Thymus (tissue), 11 donors: ENCODE measurements at regions not wholly inside any gene's neighbourhood (a gene's known extent, or its start where the extent isn't known, plus 50 kb on each side); places are given as distances from the start of the nearest gene placed in this dataset.

Source experiments
- DNase-seq, 9 donors: peaks; one replicate each; pipeline ENCODE4 v3.0.0-alpha.2; 2013; ENCODE audit warnings: low spot score in 9 of 9, low read depth in 6 of 9, missing footprints in 1 of 9
- H3K27ac ChIP-seq, 2 donors: one replicate each; pipeline ENCODE4 v1.5.1; 2013; ENCODE audit warnings: control low read depth in 1 of 2, low read depth in 1 of 2, low read length in 1 of 2, mild to moderate bottlenecking in 1 of 2, moderate library complexity in 1 of 2
- H3K27me3 ChIP-seq, 2 donors: one replicate each; pipeline ENCODE4 v1.5.1; 2013; ENCODE audit warnings: low read length in 1 of 2; ENCODE audit not compliant: control insufficient read depth in 2 of 2, insufficient read depth in 1 of 2
- H3K36me3 ChIP-seq, 2 donors: one replicate each; pipeline ENCODE4 v1.5.1; 2013; ENCODE audit warnings: low read length in 1 of 2, mild to moderate bottlenecking in 1 of 2, moderate library complexity in 1 of 2; ENCODE audit not compliant: control insufficient read depth in 2 of 2, insufficient read depth in 2 of 2
- H3K4me1 ChIP-seq, 2 donors: one replicate each; pipeline ENCODE4 v1.5.1; 2013; ENCODE audit warnings: low read length in 2 of 2; ENCODE audit not compliant: control insufficient read depth in 2 of 2, insufficient read depth in 2 of 2
- H3K4me3 ChIP-seq, 2 donors: one replicate each; pipeline ENCODE4 v1.5.1; 2013; ENCODE audit warnings: low read length in 2 of 2, control low read depth in 1 of 2, mild to moderate bottlenecking in 1 of 2
- H3K9me3 ChIP-seq, 2 donors: one replicate each; pipeline ENCODE4 v1.5.1; 2013; ENCODE audit warnings: low read length in 1 of 2, mild to moderate bottlenecking in 1 of 2; ENCODE audit not compliant: control insufficient read depth in 2 of 2, insufficient read depth in 1 of 2
- WGBS: extraction: QIAGEN DNeasy Blood & Tissue Kit; methylation state at CpG from one replicate; pipeline ENCODE4 v1.1.7; 2013; 5-methylcytosine and 5-hydroxymethylcytosine counted together
- donor health status: healthy.

DNA sequence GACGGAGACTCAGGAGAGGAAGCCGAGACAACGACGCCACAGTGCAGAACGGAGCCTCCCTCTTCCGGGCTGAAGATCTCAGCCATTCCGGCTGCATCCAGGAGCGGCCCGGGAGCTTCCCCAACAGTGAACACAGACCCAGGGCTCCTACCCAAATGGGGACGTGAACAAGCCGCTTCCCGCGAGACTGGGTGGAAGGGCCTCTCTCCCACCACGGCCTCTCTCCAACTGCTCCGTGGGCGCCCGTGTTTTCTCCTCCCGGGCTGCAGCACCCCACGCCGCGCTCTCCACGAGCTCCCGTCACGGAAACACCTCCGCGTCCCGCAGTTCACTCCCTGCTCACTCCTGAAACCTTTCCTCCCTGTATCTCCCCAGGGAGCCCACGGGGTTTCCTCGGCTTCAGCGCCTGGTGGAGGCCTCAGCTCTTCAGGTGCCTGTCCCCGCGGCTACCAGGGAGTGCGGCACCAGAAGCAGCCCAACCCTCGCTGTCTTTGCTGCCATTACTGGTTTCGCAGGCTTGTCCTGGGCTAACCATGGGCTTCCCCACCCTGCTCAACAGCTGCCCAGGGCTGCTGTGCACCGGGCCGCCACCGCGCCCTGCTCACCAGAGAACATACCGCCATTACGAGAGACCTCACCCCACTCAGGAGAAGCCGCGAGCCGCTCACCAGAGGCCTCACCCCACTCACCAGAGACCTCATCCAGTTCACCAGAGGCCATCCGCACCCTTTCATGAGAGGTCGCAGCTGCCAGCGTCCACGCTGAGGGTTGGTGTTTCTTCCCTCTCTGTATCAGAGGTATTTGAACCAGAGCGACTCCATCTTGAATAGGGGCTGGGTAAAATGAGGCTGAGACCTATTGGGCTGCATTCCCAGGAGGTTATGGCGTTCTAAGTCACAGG, 922.8 kb downstream of the QKI start:
- Histone ChIP-seq H3K36me3 (no peaks in the 10 kb centered on the region), H3K27me3 (no peaks in the 10 kb centered on the region), H3K4me3 (no peak overlapping the region), H3K4me1 (no peaks in the 10 kb centered on the region), H3K27ac (no peak overlapping the region), H3K9me3 (peaks cover 0 to 11% of the 10 kb centered on the region in 2 donors)
- WGBS, result 96% methylated on average over 50 of the region's 50 CpGs
- DNase-seq, result no peak

DNA sequence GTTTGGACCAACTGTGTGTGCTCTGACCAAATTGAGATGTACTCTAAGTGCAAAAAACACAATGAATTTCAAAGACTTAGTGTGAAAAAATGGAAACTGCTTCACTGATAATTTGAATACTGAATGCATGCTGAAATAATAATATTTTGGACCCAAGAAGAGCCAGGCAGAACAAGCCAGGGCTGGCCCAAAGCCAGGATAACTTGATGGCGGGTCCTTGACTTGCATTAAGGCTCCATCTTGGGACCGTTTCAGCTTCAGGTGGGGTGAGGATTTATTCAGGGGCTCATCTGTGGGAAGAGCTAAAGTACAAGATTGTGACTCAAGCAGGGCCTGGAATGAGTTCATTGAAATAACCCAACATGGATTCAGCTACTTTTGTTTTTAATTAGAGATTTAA, 921.9 kb downstream of the QKI start:
- H3K27me3 ChIP-seq, result no peaks in the 10 kb centered on the region
- no peaks in the 10 kb centered on the region for H3K36me3 ChIP-seq
- 85% methylated on average over 2 of the region's 2 CpGs for WGBS
- peaks cover 0 to 11% of the 10 kb centered on the region in 2 donors for H3K9me3 ChIP-seq
- no peak overlapping the region for H3K4me3 ChIP-seq
- no peaks in the 10 kb centered on the region for H3K4me1 ChIP-seq
- no peak for DNase-seq
- no peak overlapping the region for H3K27ac ChIP-seq

DNA sequence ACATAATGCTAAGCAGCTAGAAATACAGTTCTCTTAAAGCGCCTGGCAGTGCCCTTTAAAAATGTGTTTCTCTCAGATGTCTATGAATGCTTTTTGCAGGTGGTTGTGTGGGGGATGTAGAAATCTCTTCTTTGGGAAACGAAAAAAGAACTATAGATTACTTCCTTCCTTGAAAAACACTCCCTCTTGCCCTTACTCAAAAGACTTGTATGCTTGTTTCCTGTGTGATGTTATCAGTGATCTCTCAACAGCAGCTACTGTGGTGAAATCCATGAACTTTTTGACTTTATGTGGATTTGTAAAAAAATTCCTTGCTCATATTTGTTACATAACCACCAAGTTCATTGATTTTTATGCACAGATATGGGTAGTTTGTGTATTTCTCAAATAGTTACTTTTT, 916.5 kb downstream of the QKI start:
- no peaks in the 10 kb centered on the region for H3K4me1 ChIP-seq
- no peak overlapping the region for H3K4me3 ChIP-seq
- no peak overlapping the region for H3K27ac ChIP-seq
- no peak for DNase-seq
- no peaks in the 10 kb centered on the region for H3K27me3 ChIP-seq
- H3K36me3 ChIP-seq, result no peaks in the 10 kb centered on the region
- H3K9me3 ChIP-seq, result no peaks in the 10 kb centered on the region
- 23% methylated on average over 2 of the region's 2 CpGs for WGBS

DNA sequence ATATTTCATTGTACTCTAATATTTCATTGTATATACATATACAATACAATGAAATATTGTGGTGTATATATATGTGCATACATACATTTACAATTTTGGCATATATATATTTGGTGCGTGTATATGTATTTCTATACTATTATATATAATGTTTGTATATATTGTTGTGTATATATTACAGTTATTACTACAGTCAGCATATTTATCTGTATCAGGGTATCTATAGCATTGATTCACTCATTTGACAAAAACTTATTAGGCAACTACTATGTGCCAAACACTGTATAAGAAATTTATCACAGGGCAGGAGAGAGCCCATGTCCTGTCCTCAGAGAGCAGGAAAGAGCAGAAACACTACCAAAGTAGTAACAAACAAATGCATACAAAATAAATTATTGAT, 910.6 kb downstream of the QKI start:
- H3K36me3 ChIP-seq, result no peaks in the 10 kb centered on the region
- no peak for DNase-seq
- no peaks in the 10 kb centered on the region for H3K4me1 ChIP-seq
- no peak overlapping the region for H3K27ac ChIP-seq
- WGBS, result 91% methylated on average over 1 of the region's 1 CpG
- no peaks in the 10 kb centered on the region for H3K9me3 ChIP-seq
- H3K4me3 ChIP-seq, result no peak overlapping the region
- no peaks in the 10 kb centered on the region for H3K27me3 ChIP-seq

DNA sequence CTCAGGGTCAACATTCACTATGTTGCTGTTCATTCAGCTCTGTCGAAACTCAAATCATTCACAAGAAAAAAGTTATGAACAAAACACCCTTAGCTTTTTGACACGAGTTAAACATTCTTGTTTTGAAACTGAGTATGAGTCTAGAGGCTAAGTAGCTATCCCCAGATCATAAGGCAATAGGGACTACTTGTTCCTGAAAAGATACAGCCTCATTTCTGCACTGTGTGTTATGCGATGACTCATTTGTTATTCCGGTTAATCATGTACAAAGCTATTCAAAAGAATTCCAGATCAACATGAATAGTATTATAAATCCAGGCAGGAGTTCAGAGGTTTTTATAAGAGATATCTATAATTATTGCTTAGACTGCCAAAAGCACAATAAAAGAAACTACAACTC, 908.0 kb downstream of the QKI start:
- Histone ChIP-seq H3K9me3 (no peaks in the 10 kb centered on the region), H3K27me3 (no peaks in the 10 kb centered on the region), H3K27ac (no peak overlapping the region), H3K4me3 (no peak overlapping the region), H3K36me3 (no peaks in the 10 kb centered on the region), H3K4me1 (no peaks in the 10 kb centered on the region)
- WGBS, result 89% methylated on average over 4 of the region's 4 CpGs
- no peak for DNase-seq

DNA sequence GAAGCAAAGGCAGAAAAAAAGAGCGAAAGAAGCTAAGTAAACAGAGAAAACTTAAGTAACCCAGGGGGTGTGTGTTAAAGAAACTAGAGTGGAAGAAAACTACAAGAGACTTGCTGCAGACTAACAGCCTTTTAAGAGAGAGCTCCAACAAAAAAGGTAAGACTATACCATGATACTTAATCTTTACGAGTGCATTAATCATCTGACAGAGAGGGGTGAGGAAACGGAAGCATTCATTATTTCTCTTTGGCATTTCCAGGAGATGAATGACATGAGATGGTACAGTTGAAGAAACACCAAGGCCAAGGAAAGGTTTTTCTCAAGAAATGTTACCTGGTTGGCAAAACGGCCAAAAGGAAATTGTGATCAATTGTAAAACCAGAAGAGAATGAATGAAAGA, 906.8 kb downstream of the QKI start:
- DNase-seq, result no peak
- Histone ChIP-seq H3K27ac (no peak overlapping the region), H3K4me3 (no peak overlapping the region), H3K4me1 (no peaks in the 10 kb centered on the region), H3K9me3 (no peaks in the 10 kb centered on the region), H3K27me3 (no peaks in the 10 kb centered on the region), H3K36me3 (no peaks in the 10 kb centered on the region)
- WGBS, result 86% methylated on average over 4 of the region's 4 CpGs

DNA sequence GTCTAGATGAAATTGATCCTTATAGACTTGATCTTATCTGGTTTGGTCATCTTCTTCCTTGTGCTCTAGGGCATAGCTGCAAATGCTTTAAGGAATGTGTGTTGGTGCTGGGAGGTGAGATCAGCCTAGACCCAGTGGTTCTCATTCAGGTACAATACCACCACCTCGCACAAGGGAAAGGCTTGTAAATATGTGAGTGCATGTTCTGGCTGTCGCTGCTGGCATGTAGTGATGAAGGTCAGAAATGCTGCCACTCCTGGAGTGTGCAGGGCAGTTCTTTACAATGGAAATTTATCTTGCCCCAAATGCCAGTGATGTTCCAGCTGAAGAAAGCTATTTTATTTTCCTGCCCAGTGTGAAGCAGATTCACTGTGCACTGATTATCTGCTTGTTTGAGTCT, 900.9 kb downstream of the QKI start:
- WGBS, result 89% methylated on average over 2 of the region's 2 CpGs
- Histone ChIP-seq H3K27me3 (no peaks in the 10 kb centered on the region), H3K4me1 (no peaks in the 10 kb centered on the region), H3K4me3 (no peak overlapping the region), H3K27ac (no peak overlapping the region), H3K9me3 (no peaks in the 10 kb centered on the region), H3K36me3 (no peaks in the 10 kb centered on the region)
- no peak for DNase-seq

DNA sequence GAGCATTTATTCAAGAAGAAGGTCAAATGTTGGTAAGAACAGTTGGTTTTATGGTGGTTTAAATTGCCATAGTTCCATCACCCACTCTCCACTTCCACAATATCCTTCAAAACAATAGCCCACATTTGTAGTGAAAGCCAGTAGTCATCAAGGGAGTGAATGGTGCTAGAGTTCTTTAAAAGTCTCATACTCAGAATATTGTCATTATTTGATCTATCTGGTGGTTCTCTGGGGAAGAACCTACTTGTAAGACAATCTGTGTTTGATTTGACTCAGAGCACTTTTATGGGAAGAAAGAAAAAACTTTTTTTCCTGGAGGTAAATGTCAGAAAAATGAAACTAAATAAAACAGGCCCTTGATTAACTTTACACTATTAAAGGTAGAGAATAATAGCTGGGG, 893.8 kb downstream of the QKI start:
- peaks cover 1 to 4% of the 10 kb centered on the region in 2 donors for H3K9me3 ChIP-seq
- no peaks in the 10 kb centered on the region for H3K36me3 ChIP-seq
- no peak overlapping the region for H3K4me3 ChIP-seq
- no peaks in the 10 kb centered on the region for H3K4me1 ChIP-seq
- DNase-seq, result no peak
- no peaks in the 10 kb centered on the region for H3K27me3 ChIP-seq
- H3K27ac ChIP-seq, result no peak overlapping the region

DNA sequence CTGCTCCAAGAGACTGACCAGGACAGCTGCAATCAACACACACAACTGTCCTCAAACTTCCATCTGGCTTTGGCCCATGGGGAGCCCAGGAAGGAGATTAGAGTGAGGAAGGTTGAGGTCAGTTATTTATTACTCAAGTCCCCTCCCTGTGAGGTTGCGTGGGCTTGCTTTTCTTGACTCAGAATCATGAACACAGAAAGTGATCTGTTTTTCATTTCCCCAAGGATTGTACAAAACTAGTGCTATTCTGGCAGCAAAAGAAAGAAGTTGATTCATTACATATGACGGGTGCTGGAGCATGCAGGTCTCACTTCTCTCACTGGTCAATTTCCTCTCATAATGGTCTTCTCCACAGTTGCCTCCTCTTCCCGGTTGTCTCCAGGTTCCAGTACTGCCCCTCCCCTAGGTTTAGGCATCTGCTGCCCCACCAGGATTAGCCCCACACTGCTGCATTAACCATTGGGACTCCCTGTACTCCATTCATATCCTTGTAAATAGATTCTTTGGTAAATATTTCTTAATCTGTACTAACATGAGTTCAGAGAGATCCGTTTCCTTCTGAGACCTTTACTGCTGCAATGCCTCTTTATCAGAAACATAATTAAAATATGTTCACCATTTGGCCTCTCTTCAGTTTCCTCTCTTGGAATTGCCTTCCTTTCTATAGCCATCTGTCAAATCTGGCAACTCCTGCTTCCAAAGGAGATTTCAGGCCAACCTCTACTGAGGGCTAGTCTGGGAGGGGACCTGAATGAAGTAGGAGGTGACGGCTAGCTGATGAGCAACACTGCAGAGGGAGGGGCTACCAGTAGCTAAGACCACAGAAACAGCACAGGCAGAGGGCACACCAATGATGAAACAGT, 888.8 kb downstream of the QKI start:
- Histone ChIP-seq H3K4me1 (no peaks in the 10 kb centered on the region), H3K27ac (no peak overlapping the region), H3K9me3 (peaks cover 3 to 4% of the 10 kb centered on the region in 2 donors), H3K36me3 (no peaks in the 10 kb centered on the region), H3K27me3 (no peaks in the 10 kb centered on the region), H3K4me3 (no peak overlapping the region)
- 87% methylated on average over 5 of the region's 5 CpGs for WGBS
- DNase-seq, result no peak
